OCI-M2 (cell line): ENCODE measurements at regions not wholly inside any gene's neighbourhood (a gene's known extent, or its start where the extent isn't known, plus 50 kb on each side); places are given as distances from the start of the nearest gene placed in this dataset.
A peak's percentile ranks its signal among the peaks of the same experiment; 100 is the strongest.

Experiments used
- DNase-seq: peaks from one replicate; lab custom pipeline; 2025; ENCODE audit not compliant: unreplicated experiment; lab: John Stamatoyannopoulos, UW

GRCh38 chr12:123100882-123101281, 50.0 kb downstream of the PITPNM2 start:
- no peak for DNase-seq

DNA sequence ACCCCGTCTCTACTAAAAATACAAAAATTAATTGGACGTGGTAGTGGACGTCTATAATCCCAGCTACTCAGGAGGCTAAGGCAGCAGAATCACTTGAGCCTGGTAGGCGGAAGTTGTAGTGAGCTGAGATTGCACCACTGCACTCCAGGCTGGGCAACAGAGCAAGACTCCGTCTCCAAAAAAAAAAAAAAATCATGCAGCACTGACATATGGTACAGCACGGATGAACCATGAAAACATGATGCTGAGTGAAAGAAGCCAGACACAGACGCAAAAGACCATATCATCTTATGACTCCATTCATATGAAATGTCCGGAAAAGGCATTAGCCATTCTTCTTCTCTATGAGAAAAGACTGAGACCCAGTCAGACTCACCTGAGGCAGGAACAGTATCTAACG, 50.4 kb downstream of the PITPNM2 start:
- no peak for DNase-seq

DNA sequence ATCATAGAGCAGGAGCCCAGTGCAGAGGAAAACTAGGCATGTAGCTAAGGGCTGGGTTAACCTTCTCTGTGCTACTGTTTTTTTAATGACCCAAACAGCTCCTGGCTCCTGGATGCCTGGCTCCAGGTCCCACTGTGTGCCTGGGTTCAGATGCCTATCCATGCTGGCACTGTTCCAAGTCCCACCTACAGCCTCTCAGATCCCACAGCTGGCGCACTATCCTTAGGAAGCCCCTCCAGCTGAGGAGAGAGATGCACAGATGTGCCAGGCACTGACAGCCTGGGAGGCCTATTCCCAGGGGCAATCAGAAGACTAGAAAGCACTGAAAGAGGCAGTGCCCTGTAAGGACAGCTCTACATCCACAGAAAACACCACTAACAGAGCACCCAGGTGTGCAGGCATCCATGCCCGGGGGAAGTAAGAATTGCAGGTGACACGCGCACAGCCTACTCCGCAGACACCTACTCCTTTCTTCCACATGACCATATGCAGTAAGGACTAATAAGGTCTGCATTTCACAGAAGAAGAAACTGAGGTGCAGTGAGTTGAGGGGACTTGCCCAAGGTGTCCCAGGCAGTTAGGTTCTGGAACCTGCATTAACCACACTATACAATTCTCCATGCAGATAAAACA, 51.2 kb downstream of the PITPNM2 start:
- DNase-seq = no peak

GRCh38 chr12:123098780-123099179, 52.1 kb downstream of the PITPNM2 start:
- no peak for DNase-seq

DNA sequence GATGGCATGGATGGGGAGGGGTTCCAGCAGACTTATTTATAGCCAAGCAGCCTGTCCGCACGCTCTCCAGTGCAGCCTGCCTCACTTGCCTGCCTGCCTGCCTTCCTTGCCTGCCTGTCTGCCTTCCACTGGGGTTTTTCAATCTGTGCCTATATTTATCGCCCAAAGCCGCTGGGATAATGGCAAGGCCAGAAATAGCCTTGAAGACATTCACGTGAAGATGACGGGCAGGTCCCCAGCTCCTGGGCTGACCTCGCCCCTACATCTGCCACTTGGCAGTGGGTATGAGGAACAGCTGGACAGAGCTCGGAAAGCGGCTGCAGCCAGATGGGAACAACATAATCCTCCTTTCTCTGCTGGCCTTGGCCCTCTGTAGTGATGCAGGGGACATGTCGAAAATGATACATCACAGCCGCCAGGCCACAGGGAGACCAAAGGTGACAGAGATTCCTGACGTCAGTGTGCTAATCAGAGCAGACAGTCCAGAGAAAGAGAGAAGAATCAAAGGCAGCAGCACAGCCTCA, 53.3 kb downstream of the PITPNM2 start:
- no peak for DNase-seq

DNA sequence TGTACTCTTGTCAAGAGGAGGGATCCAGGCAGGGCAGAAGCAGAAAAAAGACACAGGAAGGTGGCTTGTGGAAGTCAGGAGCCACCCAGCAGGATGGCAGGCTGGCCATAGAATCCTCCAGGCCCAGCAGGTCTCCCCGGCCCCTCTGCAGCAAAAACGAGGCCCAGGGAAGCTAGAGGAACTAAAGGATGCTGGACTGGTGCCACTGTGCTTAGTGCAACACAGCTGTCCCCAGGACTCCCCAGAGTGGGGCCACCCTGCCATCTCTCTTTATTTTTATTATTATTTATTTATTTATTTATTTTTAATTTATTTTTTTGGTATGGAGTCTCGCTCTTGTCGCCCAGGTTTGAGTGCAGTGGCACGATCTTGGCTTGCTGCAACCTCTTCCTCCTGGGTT, 54.1 kb downstream of the PITPNM2 start:
- no peak for DNase-seq

- DNase-seq = no peak
Observed at GRCh38 chr12:123096182-123096581, 54.7 kb downstream of the PITPNM2 start.

DNA sequence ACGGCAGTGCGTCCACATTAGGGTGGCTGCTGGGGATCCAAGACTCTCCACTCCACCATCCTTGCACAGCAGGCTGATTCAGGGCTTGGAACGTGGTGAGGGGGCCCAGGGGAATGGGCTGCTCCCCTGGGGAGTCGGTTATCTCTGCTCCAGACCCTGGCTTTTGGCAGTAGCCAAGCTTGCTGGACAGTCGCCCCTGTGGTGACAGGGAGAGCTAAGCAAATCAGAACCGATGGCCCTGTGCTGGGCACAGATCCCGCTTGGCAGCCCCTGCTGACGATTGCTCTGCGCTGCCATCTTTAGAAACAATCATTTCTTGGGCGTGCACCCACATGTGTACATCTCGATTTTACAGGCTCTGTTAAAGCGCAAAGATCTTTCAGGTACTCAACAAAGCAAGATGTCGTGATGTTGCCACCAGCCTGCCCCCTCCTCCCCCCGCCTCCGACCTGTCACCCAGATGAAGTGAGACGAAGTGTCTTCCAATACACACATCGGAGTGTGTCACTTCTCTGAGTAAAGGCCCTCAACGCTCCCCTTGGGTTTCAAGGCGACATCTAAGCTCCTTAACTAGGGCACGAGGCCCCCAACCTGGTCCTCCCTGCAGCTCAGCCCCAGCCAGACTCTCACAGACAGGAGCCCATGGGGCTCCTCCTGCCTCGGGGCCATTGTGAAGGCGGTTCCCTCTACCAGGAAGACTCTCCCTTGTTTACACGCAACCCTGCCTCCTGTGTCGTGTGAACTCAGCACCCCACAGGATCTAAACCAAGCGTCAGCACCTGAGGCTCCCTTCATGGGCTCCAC, 55.6 kb downstream of the PITPNM2 start:
- no peak for DNase-seq

GRCh38 chr12:123094349-123095077, 56.4 kb downstream of the PITPNM2 start:
- DNase-seq = no peak

- DNase-seq = no peak
Observed at GRCh38 chr12:123092866-123093265, 58.0 kb downstream of the PITPNM2 start.

GRCh38 chr12:123091230-123092150, 59.4 kb downstream of the PITPNM2 start:
- DNase-seq = no peak

DNA sequence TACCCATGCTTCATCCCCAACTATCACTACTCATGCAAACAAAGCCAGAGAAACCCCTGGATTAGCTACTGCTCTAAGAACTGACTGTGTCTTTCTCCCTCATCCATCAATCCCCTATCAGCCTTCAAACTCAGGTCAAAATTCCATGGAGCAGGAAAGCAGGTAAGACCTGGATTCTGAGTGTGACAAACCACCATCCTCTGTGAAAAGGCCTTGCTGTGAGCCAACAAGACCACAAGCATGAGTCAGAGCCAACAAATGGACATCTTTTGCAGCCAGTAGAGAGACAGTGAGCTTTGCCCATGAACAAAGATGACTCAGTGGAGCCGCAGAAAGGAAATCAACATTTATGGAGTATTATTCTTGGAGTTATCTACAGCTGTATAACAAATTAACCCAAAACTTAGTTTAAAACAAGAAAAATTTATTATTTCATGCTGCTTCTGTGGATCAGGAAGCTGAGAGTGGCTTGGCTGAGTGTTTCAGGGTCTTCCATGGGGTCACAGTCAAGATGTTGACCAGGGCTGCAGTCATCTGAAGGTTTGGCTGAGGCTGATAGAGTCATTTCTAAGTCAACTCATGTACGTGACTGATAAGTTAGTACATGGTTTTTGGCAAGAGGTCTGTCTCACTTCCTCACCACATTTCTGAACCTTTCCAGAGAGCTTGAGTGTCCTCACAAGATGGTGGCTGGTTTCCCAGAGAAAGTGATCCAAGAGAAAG, 61.1 kb downstream of the PITPNM2 start:
- no peak for DNase-seq

DNA sequence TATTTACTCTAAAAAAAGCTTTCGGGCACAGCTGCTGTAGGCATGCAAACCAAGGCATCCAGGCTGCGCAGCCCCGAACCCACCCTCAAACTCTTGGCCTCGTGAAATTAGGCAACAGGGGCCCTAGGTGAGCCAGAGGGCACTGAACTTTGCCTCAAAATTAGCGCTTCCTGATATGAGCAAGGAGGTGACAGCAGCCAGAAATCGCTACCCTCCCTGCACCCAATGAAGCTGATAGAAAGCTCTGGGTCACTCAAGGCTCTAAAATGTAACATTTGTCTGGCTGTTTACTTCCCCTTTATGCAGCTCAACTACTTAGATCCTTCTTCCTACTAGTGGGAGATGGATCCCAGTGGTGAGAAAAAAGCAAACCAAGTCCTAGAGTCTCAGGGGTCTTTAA, 61.8 kb downstream of the PITPNM2 start:
- DNase-seq = peak; percentile 4

GRCh38 chr12:123085730-123086487, 65.0 kb downstream of the PITPNM2 start:
- no peak for DNase-seq

- DNase-seq = no peak
Observed at GRCh38 chr12:123085066-123085465, 65.8 kb downstream of the PITPNM2 start.

DNA sequence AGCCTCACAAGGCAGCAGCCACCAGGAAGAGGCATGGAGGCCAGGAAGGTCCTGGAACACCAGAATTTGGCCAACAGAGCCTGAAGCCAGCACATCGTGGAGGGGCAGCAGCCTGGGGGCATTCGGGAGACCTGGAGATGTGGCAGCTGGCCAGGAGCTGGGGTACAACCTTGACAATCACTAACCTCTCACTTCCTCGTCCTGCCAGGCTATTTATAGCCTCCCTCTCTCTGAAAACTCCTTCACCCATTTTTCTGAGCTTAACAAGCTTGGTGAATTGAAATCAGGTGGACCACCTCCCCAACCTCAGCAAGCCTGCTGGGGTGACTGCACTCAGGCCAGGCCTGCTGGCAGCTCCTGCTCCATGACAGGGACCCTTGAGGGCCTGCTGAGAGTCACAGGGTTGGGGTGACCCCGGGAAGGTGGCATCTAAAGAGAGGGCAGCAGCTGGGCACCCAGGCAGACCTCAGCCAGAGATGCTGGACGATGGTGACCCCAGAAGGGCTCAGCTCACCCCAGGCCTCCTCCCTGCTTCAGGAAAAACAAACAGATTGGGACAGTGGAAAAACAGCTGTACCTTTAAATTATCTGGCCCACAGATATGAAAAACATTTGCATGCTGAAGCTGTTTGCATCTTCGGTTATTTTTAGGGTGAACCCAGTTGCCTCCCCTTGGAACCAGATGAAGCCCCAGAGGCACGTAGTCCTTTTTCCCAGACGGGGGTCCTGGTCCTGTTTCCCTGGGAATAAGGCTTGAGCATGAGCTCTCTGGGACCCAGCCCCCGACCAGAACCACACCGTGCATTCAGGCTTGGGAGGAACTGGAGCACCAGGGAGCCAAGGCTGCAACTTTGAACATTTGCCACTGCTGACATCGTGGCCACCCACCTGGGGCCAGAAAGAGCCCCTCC, 67.0 kb downstream of the PITPNM2 start:
- no peak for DNase-seq

DNA sequence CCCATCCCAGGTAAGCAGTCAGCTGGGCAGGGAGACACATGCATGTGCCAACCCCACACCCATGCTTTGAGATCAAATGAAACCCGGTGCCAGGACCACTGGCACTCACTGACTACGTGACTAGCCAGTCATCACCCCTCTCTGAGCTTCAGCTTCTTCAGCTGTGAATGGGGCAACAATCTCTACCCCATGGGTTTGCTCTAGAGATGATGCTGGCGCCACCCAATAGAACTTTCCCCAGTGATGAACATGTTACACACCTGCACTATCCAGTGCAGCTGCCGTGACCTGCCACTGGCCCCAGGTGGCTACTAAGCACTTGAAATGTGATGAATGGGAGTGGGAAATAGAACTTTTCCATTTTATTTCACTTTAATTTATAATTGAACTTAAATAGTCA, 70.3 kb downstream of the PITPNM2 start:
- no peak for DNase-seq

DNA sequence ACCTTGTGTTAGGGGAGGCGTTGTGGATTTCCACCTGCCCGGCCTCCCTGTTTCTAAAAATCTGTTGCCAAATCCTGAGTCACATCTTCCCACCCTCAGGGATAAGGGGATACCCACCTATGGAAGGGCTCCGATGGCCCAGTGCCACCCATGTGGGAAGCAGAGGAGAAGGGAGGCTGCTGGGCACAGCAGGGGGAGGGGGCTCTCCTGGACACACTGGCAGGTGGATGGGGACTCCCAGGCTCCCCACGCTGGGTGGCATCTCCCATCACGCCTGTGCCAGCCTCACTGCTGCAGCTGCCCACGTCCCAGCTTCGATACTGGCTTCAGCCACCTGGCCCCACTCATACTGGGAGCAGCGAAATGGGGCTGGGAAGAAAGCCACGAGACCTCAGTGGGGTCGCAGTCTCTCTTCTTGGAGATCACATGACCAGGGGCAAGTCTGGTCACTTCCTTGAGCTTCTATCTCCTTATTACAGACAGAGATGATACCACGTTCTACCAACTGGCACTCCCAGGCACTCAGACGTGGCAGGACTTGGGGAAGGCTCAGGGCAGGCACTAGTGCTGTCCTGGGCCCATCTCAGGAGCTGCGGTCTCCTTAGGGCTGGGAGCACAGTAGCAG, 72.2 kb downstream of the PITPNM2 start:
- no peak for DNase-seq
